RCC 7860 (cell line): ENCODE measurements at regions not wholly inside any gene's neighbourhood (a gene's known extent, or its start where the extent isn't known, plus 50 kb on each side); places are given as distances from the start of the nearest gene placed in this dataset.
"Not testable (repeated sequence)": the region's sequence is repeated elsewhere in the genome, so short reads cannot be mapped to it uniquely, and the experiment has no call there.

Source experiments
- DNase-seq: peaks from one replicate; pipeline ENCODE4 v3.0.0-alpha.2; 2015; ENCODE audit warnings: low spot score
- FAIRE-seq: peaks from 2 replicates; lab custom pipeline; 2012; peaks lifted over from hg19 to GRCh38; lab: Jason Lieb, UNC

- DNase-seq (no peak), FAIRE-seq (no peak)
Measured at GRCh38 chr20:22100686-22101085, 395.2 kb downstream of the PAX1 start.

GRCh38 chr20:22099348-22099747 is 393.9 kb downstream of the PAX1 start:
- FAIRE-seq: no peak
- DNase-seq: no peak

GRCh38 chr20:22098511-22098910 is 393.0 kb downstream of the PAX1 start:
- DNase-seq (no peak), FAIRE-seq (no peak)

- DNase-seq: no peak
- no peak for FAIRE-seq
Measured at GRCh38 chr20:22093122-22093521, 387.7 kb downstream of the PAX1 start.

- DNase-seq (no peak), FAIRE-seq (no peak)
Measured at GRCh38 chr20:22088882-22089281, 383.4 kb downstream of the PAX1 start.

GRCh38 chr20:22080985-22081384 is 375.5 kb downstream of the PAX1 start:
- FAIRE-seq (no peak), DNase-seq (no peak)

- no peak for DNase-seq
- no peak for FAIRE-seq
Measured at GRCh38 chr20:22074635-22075034, 369.2 kb downstream of the PAX1 start.

- DNase-seq (no peak), FAIRE-seq (no peak)
Measured at GRCh38 chr20:22071841-22072240, 366.4 kb downstream of the PAX1 start.

GRCh38 chr20:22070610-22071058 is 365.2 kb downstream of the PAX1 start:
- DNase-seq (no peak), FAIRE-seq (no peak)

GRCh38 chr20:22063753-22064152 is 358.3 kb downstream of the PAX1 start:
- FAIRE-seq: no peak

GRCh38 chr20:22062874-22063273 is 357.4 kb downstream of the PAX1 start:
- DNase-seq: no peak
- FAIRE-seq: no peak

More at GRCh38 chr20:22063753-22064152, 358.3 kb downstream of the PAX1 start:
- DNase-seq: no peak

- DNase-seq: no peak
- FAIRE-seq: no peak
Measured at GRCh38 chr20:22060610-22061009, 355.1 kb downstream of the PAX1 start.

- FAIRE-seq (no peak), DNase-seq (no peak)
Measured at GRCh38 chr20:22058746-22059145, 353.3 kb downstream of the PAX1 start.

GRCh38 chr20:22055981-22056380 is 350.5 kb downstream of the PAX1 start:
- no peak for FAIRE-seq
- DNase-seq: no peak

GRCh38 chr20:22052025-22052650 is 346.7 kb downstream of the PAX1 start:
- DNase-seq: no peak
- no peak for FAIRE-seq

- not testable (repeated sequence) for DNase-seq, FAIRE-seq
Measured at GRCh38 chr20:22045956-22046507, 340.6 kb downstream of the PAX1 start.

GRCh38 chr20:22027423-22027822 is 322.0 kb downstream of the PAX1 start:
- no peak for FAIRE-seq
- no peak for DNase-seq

- FAIRE-seq (no peak), DNase-seq (no peak)
Measured at GRCh38 chr20:22020201-22020600, 314.7 kb downstream of the PAX1 start.

- DNase-seq (no peak), FAIRE-seq (no peak)
Measured at GRCh38 chr20:22008456-22008855, 303.0 kb downstream of the PAX1 start.

GRCh38 chr20:22006306-22006705 is 300.8 kb downstream of the PAX1 start:
- DNase-seq (no peak), FAIRE-seq (no peak)

- FAIRE-seq (no peak), DNase-seq (no peak)
Measured at GRCh38 chr20:22005535-22005934, 300.1 kb downstream of the PAX1 start.

- DNase-seq (no peak), FAIRE-seq (no peak)
Measured at GRCh38 chr20:22004946-22005345, 299.5 kb downstream of the PAX1 start.

GRCh38 chr20:22003680-22004079 is 298.2 kb downstream of the PAX1 start:
- no peak for DNase-seq
- no peak for FAIRE-seq
